Left forelimb (tissue), 1 donor: ENCODE measurements at regions not wholly inside any gene's neighbourhood (a gene's known extent, or its start where the extent isn't known, plus 50 kb on each side); places are given as distances from the start of the nearest gene placed in this dataset.

Source experiments
- DNase-seq: peaks from one replicate; pipeline ENCODE4 v3.0.0-alpha.2; 2018; ENCODE audit warnings: low spot score

GRCh38 chr12:113620437-113620976 lies 148.8 kb upstream of the LHX5 start:
- DNase-seq = no peak

- no peak for DNase-seq
These were observed 147.5 kb upstream of the LHX5 start for GRCh38 chr12:113619202-113619601.

GRCh38 chr12:113613414-113613813 lies 141.7 kb upstream of the LHX5 start:
- DNase-seq = no peak

- no peak for DNase-seq
These were observed 141.1 kb upstream of the LHX5 start for GRCh38 chr12:113612793-113613192.

- no peak for DNase-seq
These were observed 140.5 kb upstream of the LHX5 start for GRCh38 chr12:113612076-113612728.

- DNase-seq = no peak
These were observed 140.0 kb upstream of the LHX5 start for GRCh38 chr12:113611652-113612051.

GRCh38 chr12:113610698-113611097 lies 139.0 kb upstream of the LHX5 start:
- no peak for DNase-seq

- no peak for DNase-seq
These were observed 138.2 kb upstream of the LHX5 start for GRCh38 chr12:113609692-113610469.

- DNase-seq = no peak
These were observed 133.0 kb upstream of the LHX5 start for GRCh38 chr12:113604666-113605065.

- DNase-seq = no peak
These were observed 130.1 kb upstream of the LHX5 start for GRCh38 chr12:113601656-113602263.

GRCh38 chr12:113598815-113599406 lies 127.2 kb upstream of the LHX5 start:
- DNase-seq = no peak

GRCh38 chr12:113594967-113595366 lies 123.3 kb upstream of the LHX5 start:
- no peak for DNase-seq

- peak; percentile 48 for DNase-seq
These were observed 119.9 kb upstream of the LHX5 start for GRCh38 chr12:113591480-113591974.

- DNase-seq = no peak
These were observed 117.8 kb upstream of the LHX5 start for GRCh38 chr12:113589437-113589836.

GRCh38 chr12:113587720-113588119 lies 116.0 kb upstream of the LHX5 start:
- DNase-seq = no peak

GRCh38 chr12:113586461-113586860 lies 114.8 kb upstream of the LHX5 start:
- no peak for DNase-seq

GRCh38 chr12:113582521-113583218 lies 111.0 kb upstream of the LHX5 start:
- DNase-seq = no peak

- no peak for DNase-seq
These were observed 109.7 kb upstream of the LHX5 start for GRCh38 chr12:113581342-113581741.

- DNase-seq = no peak
These were observed 108.8 kb upstream of the LHX5 start for GRCh38 chr12:113580437-113580836.

- DNase-seq = no peak
These were observed 105.9 kb upstream of the LHX5 start for GRCh38 chr12:113577464-113578129.

GRCh38 chr12:113575386-113575785 lies 103.7 kb upstream of the LHX5 start:
- DNase-seq = no peak
